ENCODE measurements at regions not wholly inside any gene's neighbourhood (a gene's known extent, or its start where the extent isn't known, plus 50 kb on each side); places are given as distances from the start of the nearest gene placed in this dataset.

GRCh38 chr6:14393910-14394309 lies 276.3 kb downstream of the CD83 start:
- intact Hi-C loops (cut with micrococcal nuclease; ENCODE audit: unreplicated experiment) = no loop called here
- BruUV-seq (replicated peaks) = no TSS peak
- Mint-ChIP-seq H3K36me3 (ENCODE audit: insufficient read depth, unreplicated experiment) (no peaks in the 10 kb centered on the region), H3K27ac (ENCODE audit: unreplicated experiment) (no peak overlapping the region), H3K4me1 (ENCODE audit: low read depth, unreplicated experiment) (no peaks in the 10 kb centered on the region), H3K4me3 (ENCODE audit: low read depth, unreplicated experiment) (no peak overlapping the region), H3K27me3 (ENCODE audit: unreplicated experiment) (no peaks in the 10 kb centered on the region), H3K9me3 (ENCODE audit: low read depth, unreplicated experiment) (no peaks in the 10 kb centered on the region)
- no peak for TF ChIP-seq CTCF (IDR thresholded peaks at IDR 0.05; ENCODE audit: unreplicated experiment)
- DNase-seq = no peak
- CTCF ChIA-PET = no interaction called here

- TF ChIP-seq CTCF (IDR thresholded peaks at IDR 0.05; ENCODE audit: unreplicated experiment) = no peak
- CTCF ChIA-PET = no interaction called here
- Mint-ChIP-seq H3K4me1 (ENCODE audit: low read depth, unreplicated experiment) (no peaks in the 10 kb centered on the region), H3K27ac (ENCODE audit: unreplicated experiment) (no peak overlapping the region), H3K4me3 (ENCODE audit: low read depth, unreplicated experiment) (no peak overlapping the region), H3K9me3 (ENCODE audit: low read depth, unreplicated experiment) (peaks cover 2% of the 10 kb centered on the region), H3K27me3 (ENCODE audit: unreplicated experiment) (no peaks in the 10 kb centered on the region), H3K36me3 (ENCODE audit: insufficient read depth, unreplicated experiment) (no peaks in the 10 kb centered on the region)
- DNase-seq = no peak
- BruUV-seq (replicated peaks) = no TSS peak
- intact Hi-C loops (cut with micrococcal nuclease; ENCODE audit: unreplicated experiment) = no loop called here
Measured at GRCh38 chr6:14396392-14396791, 278.8 kb downstream of the CD83 start.

- H3K4me1 Mint-ChIP-seq (ENCODE audit: low read depth, unreplicated experiment) = no peaks in the 10 kb centered on the region
- no TSS peak for BruUV-seq (replicated peaks)
- no peaks in the 10 kb centered on the region for H3K36me3 Mint-ChIP-seq (ENCODE audit: insufficient read depth, unreplicated experiment)
- peaks cover 2% of the 10 kb centered on the region for H3K9me3 Mint-ChIP-seq (ENCODE audit: low read depth, unreplicated experiment)
- H3K27ac Mint-ChIP-seq (ENCODE audit: unreplicated experiment) = no peak overlapping the region
- no peak for DNase-seq
- intact Hi-C loops (cut with micrococcal nuclease; ENCODE audit: unreplicated experiment) = no loop called here
- no peak overlapping the region for H3K4me3 Mint-ChIP-seq (ENCODE audit: low read depth, unreplicated experiment)
- no peaks in the 10 kb centered on the region for H3K27me3 Mint-ChIP-seq (ENCODE audit: unreplicated experiment)
- CTCF ChIA-PET = no interaction called here
- TF ChIP-seq CTCF (IDR thresholded peaks at IDR 0.05; ENCODE audit: unreplicated experiment) = no peak
Measured at GRCh38 chr6:14396826-14397517, 279.4 kb downstream of the CD83 start.

GRCh38 chr6:14397518-14397901 lies 279.9 kb downstream of the CD83 start:
- no peak overlapping the region for H3K4me3 Mint-ChIP-seq (ENCODE audit: low read depth, unreplicated experiment)

More at GRCh38 chr6:14397518-14397901, 279.9 kb downstream of the CD83 start:
- no peaks in the 10 kb centered on the region for H3K27me3 Mint-ChIP-seq (ENCODE audit: unreplicated experiment)
- intact Hi-C loops (cut with micrococcal nuclease; ENCODE audit: unreplicated experiment) = no loop called here
- H3K4me1 Mint-ChIP-seq (ENCODE audit: low read depth, unreplicated experiment) = no peaks in the 10 kb centered on the region
- DNase-seq = no peak
- BruUV-seq (replicated peaks) = no TSS peak
- no peaks in the 10 kb centered on the region for H3K36me3 Mint-ChIP-seq (ENCODE audit: insufficient read depth, unreplicated experiment)
- no peak for TF ChIP-seq CTCF (IDR thresholded peaks at IDR 0.05; ENCODE audit: unreplicated experiment)
- CTCF ChIA-PET = no interaction called here
- H3K27ac Mint-ChIP-seq (ENCODE audit: unreplicated experiment) = no peak overlapping the region
- peaks cover 2% of the 10 kb centered on the region for H3K9me3 Mint-ChIP-seq (ENCODE audit: low read depth, unreplicated experiment)
